ENCODE measurements at regions not wholly inside any gene's neighbourhood (a gene's known extent, or its start where the extent isn't known, plus 50 kb on each side); places are given as distances from the start of the nearest gene placed in this dataset.

- no peaks in the 10 kb centered on the region for H4K20me1 ChIP-seq (ENCODE audit: insufficient read depth, low read length)
- no peak overlapping the region for H3K56ac ChIP-seq (ENCODE audit: extremely low read depth, insufficient read depth, low read length)
- no peak overlapping the region for H3K4ac ChIP-seq (ENCODE audit: low read depth, low read length)
- no peaks in the 10 kb centered on the region for H3K27me3 ChIP-seq (ENCODE audit: control insufficient read depth, insufficient read depth, low read length)
- peaks cover 5% of the 10 kb centered on the region for H3K4me1 ChIP-seq (ENCODE audit: control insufficient read depth, insufficient read depth, low read length)
- no peak overlapping the region for H2AK5ac ChIP-seq (ENCODE audit: low read depth, low read length)
- H3K4me3 ChIP-seq (ENCODE audit: insufficient read depth, low read depth, low read length): no peak overlapping the region
- intact Hi-C loops (cut with micrococcal nuclease) (no loop called here), dilution Hi-C loops (cut with HindIII; ENCODE audit: low sequenced_read_pairs, unreplicated experiment) (no loop called here), in situ Hi-C loops (cut with MboI; ENCODE audit: low sequenced_read_pairs) (no loop called here)
- H3K36me3 ChIP-seq (ENCODE audit: control insufficient read depth, insufficient read depth, low read length): no peaks in the 10 kb centered on the region
- no TSS peak for BruUV-seq (replicated peaks)
- ChIA-PET POLR2A (ENCODE audit: unreplicated experiment) (no interaction called here), CTCF (interaction anchor here (0.6 kb wide), 1 partner anchor 27 kb away, joined by 3 read pairs; no protein-coding TSS in a partner anchor)
- TF ChIP-seq RFX5 (IDR thresholded peaks at IDR 0.05; ENCODE audit: low read depth, low read length): no peak
- no peak for TF ChIP-seq FOS (IDR thresholded peaks at IDR 0.05; ENCODE audit: low read depth, low read length)
- TF ChIP-seq, protein P1, sequence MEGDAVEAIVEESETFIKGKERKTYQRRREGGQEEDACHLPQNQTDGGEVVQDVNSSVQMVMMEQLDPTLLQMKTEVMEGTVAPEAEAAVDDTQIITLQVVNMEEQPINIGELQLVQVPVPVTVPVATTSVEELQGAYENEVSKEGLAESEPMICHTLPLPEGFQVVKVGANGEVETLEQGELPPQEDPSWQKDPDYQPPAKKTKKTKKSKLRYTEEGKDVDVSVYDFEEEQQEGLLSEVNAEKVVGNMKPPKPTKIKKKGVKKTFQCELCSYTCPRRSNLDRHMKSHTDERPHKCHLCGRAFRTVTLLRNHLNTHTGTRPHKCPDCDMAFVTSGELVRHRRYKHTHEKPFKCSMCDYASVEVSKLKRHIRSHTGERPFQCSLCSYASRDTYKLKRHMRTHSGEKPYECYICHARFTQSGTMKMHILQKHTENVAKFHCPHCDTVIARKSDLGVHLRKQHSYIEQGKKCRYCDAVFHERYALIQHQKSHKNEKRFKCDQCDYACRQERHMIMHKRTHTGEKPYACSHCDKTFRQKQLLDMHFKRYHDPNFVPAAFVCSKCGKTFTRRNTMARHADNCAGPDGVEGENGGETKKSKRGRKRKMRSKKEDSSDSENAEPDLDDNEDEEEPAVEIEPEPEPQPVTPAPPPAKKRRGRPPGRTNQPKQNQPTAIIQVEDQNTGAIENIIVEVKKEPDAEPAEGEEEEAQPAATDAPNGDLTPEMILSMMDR (conservative IDR thresholded peaks at IDR 0.05; ENCODE audit: low read depth, low read length): no peak
- no peak for TF ChIP-seq RCOR1 (IDR thresholded peaks at IDR 0.05; ENCODE audit: insufficient replicate concordance, low read length)
- no peak for TF ChIP-seq CHD1 (IDR thresholded peaks at IDR 0.05; ENCODE audit: low read depth, low read length)
- TF ChIP-seq MAZ (IDR thresholded peaks at IDR 0.05; ENCODE audit: borderline replicate concordance, low read depth, low read length): no peak
- TF ChIP-seq CEBPB (IDR thresholded peaks at IDR 0.05; ENCODE audit: low read depth, low read length): no peak
- no peak for TF ChIP-seq MAFK (IDR thresholded peaks at IDR 0.05; ENCODE audit: low read depth, low read length)
- WGBS, 2 experiments (ENCODE audit: extremely low coverage in 2 of 2, insufficient read length in 1 of 2): no CpG with 5 or more reads among the region's 1 CpG
- no peak overlapping the region for H4K91ac ChIP-seq (ENCODE audit: insufficient read depth, low read depth, low read length)
- H3K23ac ChIP-seq (ENCODE audit: low read depth, low read length): no peak overlapping the region
- ATAC-seq (ENCODE audit: low read depth): no peak
- no peak overlapping the region; the same call in 1 of the 2 replicates for H3K18ac ChIP-seq (ENCODE audit: low read depth, low read length)
- no peak overlapping the region for H3K27ac ChIP-seq (ENCODE audit: insufficient read depth, low read length)
- no peaks in the 10 kb centered on the region for H3K9me3 ChIP-seq (ENCODE audit: control insufficient read depth, insufficient read depth, low read length)
- no peak overlapping the region for H3K9ac ChIP-seq (ENCODE audit: low read depth, low read length)
- no peak overlapping the region for H2AFZ ChIP-seq (replicated peaks; ENCODE audit: low read length, poor library complexity)
- no peak overlapping the region for H2BK5ac ChIP-seq (ENCODE audit: low read depth, low read length, poor library complexity, severe bottlenecking)
- no peak overlapping the region for H3K4me2 ChIP-seq (ENCODE audit: low read depth, low read length)
- H2AK9ac ChIP-seq (replicated peaks; ENCODE audit: low read depth, low read length, poor library complexity): no peak overlapping the region
- H2BK20ac ChIP-seq (ENCODE audit: low read depth, low read length): no peak overlapping the region
- H2BK120ac ChIP-seq (ENCODE audit: low read depth, low read length): no peak overlapping the region
- no peak overlapping the region for H4K5ac ChIP-seq (ENCODE audit: low read depth, low read length)
- no peaks in the 10 kb centered on the region for H3K79me1 ChIP-seq (ENCODE audit: low read depth in 1 of 2, low read length in 2 of 2)
- no peak overlapping the region for H4K8ac ChIP-seq (ENCODE audit: low read depth in 2 of 2, low read length in 2 of 2)
- no peak overlapping the region for H3K14ac ChIP-seq (replicated peaks; ENCODE audit: low read depth, low read length)
- DNase-seq: no peak
- H3K9me1 ChIP-seq (ENCODE audit: insufficient read depth, low read length): no peaks in the 10 kb centered on the region
- H2BK15ac ChIP-seq (ENCODE audit: low read depth, low read length): no peak overlapping the region
Measured at GRCh38 chr10:14438057-14438456, 107.3 kb upstream of the FRMD4A start.

Data from IMR-90 (cell line).